A549 (cell line): ENCODE measurements at regions not wholly inside any gene's neighbourhood (a gene's known extent, or its start where the extent isn't known, plus 50 kb on each side); places are given as distances from the start of the nearest gene placed in this dataset.

Experiments
- ATAC-seq, 2 experiments: fragments of 200-7000 bp in 1 of 2; fragments of >200 bp in 1 of 2; cut with Nextera tagmentation in 1 of 2; cut with Tn5 transposase in 1 of 2; 3 replicates each; pipeline versions ENCODE4 v1.8.0 to v1.9.1; 2018 to 2020; ENCODE audit warnings: mild to moderate bottlenecking in 1 of 2, moderate library complexity in 1 of 2
- CTCF ChIA-PET: fragments of 300-600 bp; sonication (Branson Sonifier 250); formaldehyde crosslinking; extraction: SDS; loops from one replicate; lab custom pipeline; 2021; ENCODE audit warnings: antibody characterized with exemption, inconsistent platforms; lab: Yijun Ruan, JAX
- POLR2A ChIA-PET: fragments of 350-600 bp; formaldehyde crosslinking; extraction: SDS; loops from one replicate; lab custom pipeline; 2021; ENCODE audit warnings: antibody characterized with exemption, inconsistent platforms; lab: Yijun Ruan, JAX
- DNase-seq, 2 experiments: peaks; one replicate each; pipeline versions ENCODE4 v3.0.0 to v3.0.0-alpha.2; 2011 to 2016; ENCODE audit warnings: low read depth in 1 of 2, low spot score in 1 of 2
- FAIRE-seq: peaks from 2 replicates; lab custom pipeline; 2011; peaks lifted over from hg19 to GRCh38; lab: Jason Lieb, UNC
- H3K27ac ChIP-seq, 2 experiments: fragments of >200 bp; sonication (Bioruptor Twin); formaldehyde crosslinking; 3 replicates each; pipeline ENCODE4 v1.5.1; 2016 to 2017
- H3K4me1 ChIP-seq: fragments of >200 bp; sonication (Bioruptor Twin); formaldehyde crosslinking; 3 replicates; pipeline ENCODE4 v1.6.1; 2016
- H3K4me2 ChIP-seq: fragments of >200 bp; sonication (Bioruptor Twin); formaldehyde crosslinking; 3 replicates; pipeline ENCODE4 v1.6.1; 2016
- H3K4me3 ChIP-seq: fragments of >200 bp; sonication (Bioruptor Twin); formaldehyde crosslinking; 3 replicates; pipeline ENCODE4 v1.5.1; 2016
- H3K9me3 ChIP-seq: fragments of >200 bp; sonication (Bioruptor Twin); formaldehyde crosslinking; 3 replicates; pipeline ENCODE4 v1.6.1; 2016
- BHLHE40 ChIP-seq: IDR thresholded peaks from 2 replicates; pipeline ENCODE4 v1.6.1; 2012; ENCODE audit warnings: low read depth, low read length, inconsistent platforms
- CBX2 ChIP-seq: fragments of 200-600 bp; sonication (generic); IDR thresholded peaks from 2 replicates; pipeline ENCODE4 v1.6.1; 2016; ENCODE audit warnings: low read depth, mild to moderate bottlenecking, borderline replicate concordance
- CHD2 ChIP-seq: fragments of 150-350 bp; IDR thresholded peaks from 2 replicates; pipeline ENCODE4 v1.6.1; 2014; ENCODE audit warnings: low read length; ENCODE audit not compliant: partially characterized antibody
- EHMT2 ChIP-seq: fragments of 200-600 bp; sonication (generic); IDR thresholded peaks from 2 replicates; pipeline ENCODE4 v1.6.1; 2016; ENCODE audit warnings: antibody characterized with exemption, low read depth, mild to moderate bottlenecking, moderate library complexity
- EP300 ChIP-seq, 2 experiments: fragments of >200 bp; sonication (Bioruptor Twin); formaldehyde crosslinking; IDR thresholded peaks; 2 replicates in 1 of 2; 3 replicates in 1 of 2; pipeline ENCODE4 v1.6.1; 2016 to 2017
- ESRRA ChIP-seq: fragments of 150-350 bp; IDR thresholded peaks from 2 replicates; pipeline ENCODE4 v1.6.1; 2014; ENCODE audit warnings: mild to moderate bottlenecking, low read length, borderline replicate concordance
- FOSB ChIP-seq: fragments of 250-450 bp; sonication (Bioruptor Pico); IDR thresholded peaks from 2 replicates; pipeline ENCODE4 v1.5.0; 2020; ENCODE audit warnings: mild to moderate bottlenecking, moderate library complexity
- FOXS1 ChIP-seq: fragments of 250-450 bp; sonication (Bioruptor Pico); IDR thresholded peaks from 2 replicates; pipeline ENCODE4 v1.5.0; 2020; ENCODE audit warnings: mild to moderate bottlenecking, moderate library complexity
- GATA3 ChIP-seq: IDR thresholded peaks from 2 replicates; pipeline ENCODE4 v1.6.1; 2012; ENCODE audit warnings: borderline replicate concordance
- HOXA7 ChIP-seq: fragments of 250-450 bp; sonication (Bioruptor Pico); IDR thresholded peaks from 2 replicates; pipeline ENCODE4 v1.5.0; 2020; ENCODE audit warnings: mild to moderate bottlenecking, moderate library complexity
- HOXB13 ChIP-seq: fragments of 250-450 bp; sonication (Bioruptor Pico); IDR thresholded peaks from 2 replicates; pipeline ENCODE4 v1.5.0; 2020; ENCODE audit warnings: low read depth, mild to moderate bottlenecking, moderate library complexity
- HOXB5 ChIP-seq: fragments of 250-450 bp; sonication (Bioruptor Pico); IDR thresholded peaks from 2 replicates; pipeline ENCODE4 v1.5.0; 2020; ENCODE audit warnings: mild to moderate bottlenecking, moderate library complexity
- JUNB ChIP-seq: fragments of >200 bp; sonication (Bioruptor Twin); formaldehyde crosslinking; IDR thresholded peaks from 2 replicates; pipeline ENCODE4 v1.6.1; 2016
- KDM1A ChIP-seq: fragments of 200-600 bp; sonication (generic); IDR thresholded peaks from 2 replicates; pipeline ENCODE4 v1.6.1; 2016; ENCODE audit warnings: low read depth, mild to moderate bottlenecking
- MAZ ChIP-seq: fragments of 150-350 bp; IDR thresholded peaks from 2 replicates; pipeline ENCODE4 v1.6.1; 2014; ENCODE audit warnings: antibody characterized with exemption, low read depth, low read length, borderline replicate concordance
- MYC ChIP-seq: IDR thresholded peaks from 2 replicates; pipeline ENCODE4 v1.6.1; 2012; ENCODE audit warnings: mild to moderate bottlenecking, inconsistent platforms, low read length, improper control_type of control experiment, borderline replicate concordance
- NFE2L2 ChIP-seq: fragments of 150-350 bp; conservative IDR thresholded peaks from 2 replicates; pipeline ENCODE4 v1.6.1; 2014; ENCODE audit warnings: low read length
- NR3C1 ChIP-seq: fragments of >200 bp; sonication (Bioruptor Twin); formaldehyde crosslinking; IDR thresholded peaks from 3 replicates; pipeline ENCODE4 v1.6.1; 2017
- RARB ChIP-seq: fragments of 250-450 bp; sonication (Bioruptor Pico); IDR thresholded peaks from 2 replicates; pipeline ENCODE4 v1.8.0; 2021; ENCODE audit warnings: mild to moderate bottlenecking, moderate library complexity
- SMC3 ChIP-seq: fragments of >200 bp; sonication (Bioruptor Twin); formaldehyde crosslinking; IDR thresholded peaks from 3 replicates; pipeline ENCODE4 v1.6.1; 2018; ENCODE audit warnings: inconsistent platforms
- TFCP2L1 ChIP-seq: fragments of 250-450 bp; sonication (Bioruptor Pico); IDR thresholded peaks from 2 replicates; pipeline ENCODE4 v1.5.0; 2021; ENCODE audit warnings: mild to moderate bottlenecking
- ZC3H11A ChIP-seq: fragments of 450-650 bp; IDR thresholded peaks from 2 replicates; pipeline ENCODE4 v1.6.1; 2014; ENCODE audit warnings: antibody characterized with exemption, mild to moderate bottlenecking
- ZFP36 ChIP-seq: fragments of 450-650 bp; IDR thresholded peaks from 2 replicates; pipeline ENCODE4 v1.6.1; 2014; ENCODE audit warnings: borderline replicate concordance; ENCODE audit not compliant: partially characterized antibody
- ZNF302 ChIP-seq: fragments of 250-450 bp; sonication (Bioruptor Pico); IDR thresholded peaks from 2 replicates; pipeline ENCODE4 v1.9.0; 2021; ENCODE audit warnings: inconsistent platforms, mild to moderate bottlenecking, moderate library complexity
- ZSCAN20 ChIP-seq: fragments of 250-450 bp; sonication (Bioruptor Pico); IDR thresholded peaks from 2 replicates; pipeline ENCODE4 v1.8.0; 2022; ENCODE audit warnings: mild to moderate bottlenecking, moderate library complexity
- WGBS: methylation state at CpG from one replicate; pipeline ENCODE4 v1.1.6; 2017; ENCODE audit errors: missing lambda C conversion rate; 5-methylcytosine and 5-hydroxymethylcytosine counted together
- TF ChIP-seq, protein P1 (sequence below): fragments of 250-450 bp; sonication (Bioruptor Pico); IDR thresholded peaks from 2 replicates; pipeline ENCODE4 v1.5.0; 2020; ENCODE audit warnings: low read depth, mild to moderate bottlenecking, moderate library complexity
- TF ChIP-seq, protein P2 (sequence below): fragments of 200-600 bp; sonication (generic); IDR thresholded peaks from 2 replicates; pipeline ENCODE4 v1.6.1; 2016; ENCODE audit warnings: antibody characterized with exemption, mild to moderate bottlenecking, moderate library complexity
- TF ChIP-seq, protein P3 (sequence below): fragments of >200 bp; sonication (Bioruptor Twin); formaldehyde crosslinking; IDR thresholded peaks from 3 replicates; pipeline ENCODE4 v1.6.1; 2016
- TF ChIP-seq, protein P4 (sequence below): IDR thresholded peaks from 2 replicates; pipeline ENCODE4 v1.6.1; 2012
- TF ChIP-seq, protein P5 (sequence below): fragments of >200 bp; sonication (Bioruptor Twin); formaldehyde crosslinking; IDR thresholded peaks from 2 replicates; pipeline ENCODE4 v1.6.1; 2016

DNA sequence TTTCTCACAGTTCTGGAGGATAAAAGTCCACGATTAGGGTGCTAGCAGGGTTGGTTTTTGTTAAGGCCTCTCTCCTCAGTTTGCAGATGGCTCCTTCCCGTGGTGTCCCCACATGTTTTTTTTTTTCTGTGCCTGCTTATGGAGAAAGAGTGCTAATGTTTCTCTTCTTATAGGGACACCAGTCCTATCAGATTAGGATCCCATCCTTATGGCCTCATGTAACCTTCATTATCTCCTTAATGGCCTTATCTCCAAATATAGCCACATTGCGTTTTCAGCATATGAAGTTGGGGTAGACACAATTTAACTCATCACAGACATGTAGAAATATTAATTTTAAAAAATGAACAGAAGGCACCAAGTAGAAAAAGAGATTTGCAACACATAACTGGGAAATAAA lies 755.7 kb upstream of the CELF4 start:
- FAIRE-seq (no peak), DNase-seq (no peak), ATAC-seq (no peak)
- Histone ChIP-seq H3K4me2 (no peak overlapping the region), H3K9me3 (no peaks in the 10 kb centered on the region), H3K27ac (no peak overlapping the region), H3K4me3 (no peak overlapping the region), H3K4me1 (no peaks in the 10 kb centered on the region)
- 1% methylated on average over 3 of the region's 3 CpGs for WGBS
- CTCF ChIA-PET = no interaction called here
- POLR2A ChIA-PET = no interaction called here
- TF ChIP-seq MYC (no peak), FOSB (CRISPR knock-in tag) (no peak), GATA3 (no peak), FOXS1 (CRISPR knock-in tag) (no peak), ZC3H11A (no peak), ZSCAN20 (CRISPR knock-in tag) (no peak), ZNF302 (no peak), NFE2L2 (no peak), NR3C1 (no peak), HOXB13 (CRISPR knock-in tag) (no peak), ESRRA (no peak), RARB (no peak), BHLHE40 (no peak), HOXA7 (no peak)
- TF ChIP-seq, protein P1, sequence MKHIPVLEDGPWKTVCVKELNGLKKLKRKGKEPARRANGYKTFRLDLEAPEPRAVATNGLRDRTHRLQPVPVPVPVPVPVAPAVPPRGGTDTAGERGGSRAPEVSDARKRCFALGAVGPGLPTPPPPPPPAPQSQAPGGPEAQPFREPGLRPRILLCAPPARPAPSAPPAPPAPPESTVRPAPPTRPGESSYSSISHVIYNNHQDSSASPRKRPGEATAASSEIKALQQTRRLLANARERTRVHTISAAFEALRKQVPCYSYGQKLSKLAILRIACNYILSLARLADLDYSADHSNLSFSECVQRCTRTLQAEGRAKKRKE (CRISPR knock-in tag) = no peak
- TF ChIP-seq, protein P2, sequence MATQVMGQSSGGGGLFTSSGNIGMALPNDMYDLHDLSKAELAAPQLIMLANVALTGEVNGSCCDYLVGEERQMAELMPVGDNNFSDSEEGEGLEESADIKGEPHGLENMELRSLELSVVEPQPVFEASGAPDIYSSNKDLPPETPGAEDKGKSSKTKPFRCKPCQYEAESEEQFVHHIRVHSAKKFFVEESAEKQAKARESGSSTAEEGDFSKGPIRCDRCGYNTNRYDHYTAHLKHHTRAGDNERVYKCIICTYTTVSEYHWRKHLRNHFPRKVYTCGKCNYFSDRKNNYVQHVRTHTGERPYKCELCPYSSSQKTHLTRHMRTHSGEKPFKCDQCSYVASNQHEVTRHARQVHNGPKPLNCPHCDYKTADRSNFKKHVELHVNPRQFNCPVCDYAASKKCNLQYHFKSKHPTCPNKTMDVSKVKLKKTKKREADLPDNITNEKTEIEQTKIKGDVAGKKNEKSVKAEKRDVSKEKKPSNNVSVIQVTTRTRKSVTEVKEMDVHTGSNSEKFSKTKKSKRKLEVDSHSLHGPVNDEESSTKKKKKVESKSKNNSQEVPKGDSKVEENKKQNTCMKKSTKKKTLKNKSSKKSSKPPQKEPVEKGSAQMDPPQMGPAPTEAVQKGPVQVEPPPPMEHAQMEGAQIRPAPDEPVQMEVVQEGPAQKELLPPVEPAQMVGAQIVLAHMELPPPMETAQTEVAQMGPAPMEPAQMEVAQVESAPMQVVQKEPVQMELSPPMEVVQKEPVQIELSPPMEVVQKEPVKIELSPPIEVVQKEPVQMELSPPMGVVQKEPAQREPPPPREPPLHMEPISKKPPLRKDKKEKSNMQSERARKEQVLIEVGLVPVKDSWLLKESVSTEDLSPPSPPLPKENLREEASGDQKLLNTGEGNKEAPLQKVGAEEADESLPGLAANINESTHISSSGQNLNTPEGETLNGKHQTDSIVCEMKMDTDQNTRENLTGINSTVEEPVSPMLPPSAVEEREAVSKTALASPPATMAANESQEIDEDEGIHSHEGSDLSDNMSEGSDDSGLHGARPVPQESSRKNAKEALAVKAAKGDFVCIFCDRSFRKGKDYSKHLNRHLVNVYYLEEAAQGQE = no peak
- TF ChIP-seq, protein P3, sequence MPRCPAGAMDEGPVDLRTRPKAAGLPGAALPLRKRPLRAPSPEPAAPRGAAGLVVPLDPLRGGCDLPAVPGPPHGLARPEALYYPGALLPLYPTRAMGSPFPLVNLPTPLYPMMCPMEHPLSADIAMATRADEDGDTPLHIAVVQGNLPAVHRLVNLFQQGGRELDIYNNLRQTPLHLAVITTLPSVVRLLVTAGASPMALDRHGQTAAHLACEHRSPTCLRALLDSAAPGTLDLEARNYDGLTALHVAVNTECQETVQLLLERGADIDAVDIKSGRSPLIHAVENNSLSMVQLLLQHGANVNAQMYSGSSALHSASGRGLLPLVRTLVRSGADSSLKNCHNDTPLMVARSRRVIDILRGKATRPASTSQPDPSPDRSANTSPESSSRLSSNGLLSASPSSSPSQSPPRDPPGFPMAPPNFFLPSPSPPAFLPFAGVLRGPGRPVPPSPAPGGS = no peak

DNA sequence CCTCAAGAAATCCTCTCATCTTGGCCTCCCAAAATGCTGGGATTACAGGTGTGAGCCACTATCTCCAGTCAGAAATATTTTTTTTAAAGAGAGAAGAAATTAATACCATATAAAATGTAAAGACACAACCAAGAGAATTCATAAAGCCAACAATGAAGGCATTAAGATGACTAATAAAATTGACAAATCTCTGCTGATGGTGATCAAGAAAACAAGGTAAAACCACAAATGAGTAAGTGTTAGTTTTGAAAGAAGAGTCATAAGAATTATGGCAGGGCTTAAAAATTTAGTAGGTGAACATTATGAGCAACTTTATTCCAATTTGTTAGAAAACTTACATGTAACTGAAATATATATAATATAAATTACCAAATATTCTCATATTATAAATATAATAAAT lies 752.8 kb upstream of the CELF4 start:
- no peak overlapping the region for H3K27ac ChIP-seq
- H3K4me2 ChIP-seq = no peak overlapping the region
- H3K4me3 ChIP-seq = no peak overlapping the region
- CTCF ChIA-PET = no interaction called here
- POLR2A ChIA-PET = no interaction called here
- TF ChIP-seq SMC3 (no peak), CBX2 (no peak), ZFP36 (no peak), MAZ (no peak), TFCP2L1 (CRISPR knock-in tag) (no peak), HOXA7 (no peak), ZC3H11A (no peak), KDM1A (no peak), JUNB (no peak), HOXB5 (CRISPR knock-in tag) (no peak), EHMT2 (no peak), MYC (no peak), BHLHE40 (no peak), CHD2 (no peak), EP300 (IDR thresholded peaks at IDR 0.05) (no peak)
- TF ChIP-seq, protein P4, sequence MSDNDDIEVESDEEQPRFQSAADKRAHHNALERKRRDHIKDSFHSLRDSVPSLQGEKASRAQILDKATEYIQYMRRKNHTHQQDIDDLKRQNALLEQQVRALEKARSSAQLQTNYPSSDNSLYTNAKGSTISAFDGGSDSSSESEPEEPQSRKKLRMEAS = no peak
- TF ChIP-seq, protein P5, sequence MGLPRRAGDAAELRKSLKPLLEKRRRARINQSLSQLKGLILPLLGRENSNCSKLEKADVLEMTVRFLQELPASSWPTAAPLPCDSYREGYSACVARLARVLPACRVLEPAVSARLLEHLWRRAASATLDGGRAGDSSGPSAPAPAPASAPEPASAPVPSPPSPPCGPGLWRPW = no peak
- TF ChIP-seq, all 56 proteins: peak for 0
- ATAC-seq (no peak), DNase-seq (no peak), FAIRE-seq (no peak)
- no peaks in the 10 kb centered on the region for H3K9me3 ChIP-seq
- no peaks in the 10 kb centered on the region for H3K4me1 ChIP-seq
